Keratinocyte (primary cell): ENCODE measurements at regions not wholly inside any gene's neighbourhood (a gene's known extent, or its start where the extent isn't known, plus 50 kb on each side); places are given as distances from the start of the nearest gene placed in this dataset.
A peak's percentile ranks its signal among the peaks of the same experiment; 100 is the strongest.
"Not testable (repeated sequence)": the region's sequence is repeated elsewhere in the genome, so short reads cannot be mapped to it uniquely, and the experiment has no call there.

Source experiments
- DNase-seq: peaks from one replicate; pipeline ENCODE4 v3.0.0-alpha.2; 2011; ENCODE audit warnings: low read depth, missing footprints, low spot score
- FAIRE-seq: peaks from 2 replicates; lab custom pipeline; 2011; peaks lifted over from hg19 to GRCh38; lab: Jason Lieb, UNC
- H2AFZ ChIP-seq: 2 replicates; pipeline ENCODE4 v1.6.0; 2012; ENCODE audit warnings: low read length, control low read depth, inconsistent platforms; ENCODE audit not compliant: control insufficient read depth
- H3K27ac ChIP-seq: 2 replicates; pipeline ENCODE4 v1.5.1; 2011; ENCODE audit warnings: low read length; ENCODE audit not compliant: control insufficient read depth, insufficient read depth
- H3K27me3 ChIP-seq: 3 replicates; pipeline ENCODE4 v1.6.0; 2011; ENCODE audit warnings: low read length; ENCODE audit not compliant: control insufficient read depth, insufficient read depth; ENCODE audit errors: extremely low read depth
- H3K36me3 ChIP-seq, 2 experiments: 2 replicates in 1 of 2; 3 replicates in 1 of 2; pipeline ENCODE4 v1.5.1; 2011; ENCODE audit warnings: low read length in 2 of 2, mild to moderate bottlenecking in 1 of 2; ENCODE audit not compliant: control insufficient read depth in 2 of 2, insufficient read depth in 2 of 2; ENCODE audit errors: extremely low read depth in 1 of 2
- H3K4me1 ChIP-seq: 3 replicates; pipeline ENCODE4 v1.5.1; 2011; ENCODE audit warnings: low read length; ENCODE audit not compliant: control insufficient read depth, insufficient read depth; ENCODE audit errors: extremely low read depth
- H3K4me2 ChIP-seq: 3 replicates; pipeline ENCODE4 v1.6.0; 2011; ENCODE audit warnings: low read depth, low read length; ENCODE audit not compliant: control insufficient read depth, insufficient read depth; ENCODE audit errors: extremely low read depth
- H3K4me3 ChIP-seq, 3 experiments: fragments of 200-600 bp in 1 of 3; sonication (generic) in 1 of 3; 2 replicates in 2 of 3; 3 replicates in 1 of 3; pipeline ENCODE4 v1.5.1; 2011 to 2016; ENCODE audit warnings: low read length in 3 of 3, mild to moderate bottlenecking in 3 of 3, control low read depth in 2 of 3, inconsistent platforms in 1 of 3, low read depth in 1 of 3, mixed read lengths in 1 of 3, mixed run types in 1 of 3, moderate library complexity in 1 of 3; ENCODE audit not compliant: control insufficient read depth in 2 of 3, insufficient read depth in 2 of 3; ENCODE audit errors: extremely low read depth in 1 of 3
- H3K79me2 ChIP-seq: 2 replicates; pipeline ENCODE4 v1.6.0; 2012; ENCODE audit warnings: low read length; ENCODE audit not compliant: control insufficient read depth, insufficient read depth
- H3K9ac ChIP-seq: 3 replicates; pipeline ENCODE4 v1.6.0; 2011; ENCODE audit warnings: low read length; ENCODE audit not compliant: control insufficient read depth, insufficient read depth; ENCODE audit errors: extremely low read depth
- H3K9me1 ChIP-seq: 3 replicates; pipeline ENCODE4 v1.6.0; 2011; ENCODE audit warnings: low read length; ENCODE audit not compliant: control insufficient read depth, insufficient read depth; ENCODE audit errors: extremely low read depth
- H3K9me3 ChIP-seq: 2 replicates; pipeline ENCODE4 v1.5.1; 2012; ENCODE audit warnings: low read depth, low read length; ENCODE audit not compliant: control insufficient read depth
- H4K20me1 ChIP-seq: 3 replicates; pipeline ENCODE4 v1.6.0; 2011; ENCODE audit warnings: low read length; ENCODE audit not compliant: control insufficient read depth, insufficient read depth; ENCODE audit errors: extremely low read depth
- CTCF ChIP-seq, 3 experiments: IDR thresholded peaks in 1 of 3; conservative IDR thresholded peaks in 1 of 3; optimal IDR thresholded peaks in 1 of 3; 2 replicates in 2 of 3; 3 replicates in 1 of 3; pipeline versions ENCODE3 to v1.5.1; 2011; ENCODE audit warnings: low read length in 3 of 3, mild to moderate bottlenecking in 3 of 3, moderate library complexity in 2 of 3, control low read depth in 1 of 3, inconsistent platforms in 1 of 3; ENCODE audit not compliant: insufficient read depth in 2 of 3; ENCODE audit errors: extremely low read depth in 1 of 3
- EZH2 ChIP-seq: IDR thresholded peaks from one replicate; pipeline ENCODE4 v1.6.1; 2012; ENCODE audit warnings: inconsistent platforms, mild to moderate bottlenecking, low read length, moderate library complexity
- dilution Hi-C: fragments of 300-500 bp; cut with MboI; formaldehyde crosslinking; loops from one replicate; pipeline ENCODE4 v1.7.0; 2020; ENCODE audit warnings: low sequenced_read_pairs; ENCODE audit not compliant: extremely low pct_ligation_motif_present

- Histone ChIP-seq H3K9ac (no peak overlapping the region), H3K27me3 (no peaks in the 10 kb centered on the region), H3K9me1 (no peaks in the 10 kb centered on the region), H2AFZ (no peak overlapping the region), H3K79me2 (no peaks in the 10 kb centered on the region), H3K4me3 (no peak overlapping the region), H3K9me3 (no peaks in the 10 kb centered on the region), H3K27ac (peak overlapping the region; percentile 76), H3K4me1 (peaks cover 7% of the 10 kb centered on the region), H4K20me1 (no peaks in the 10 kb centered on the region), H3K36me3 (no peaks in the 10 kb centered on the region), H3K4me2 (no peak overlapping the region)
- dilution Hi-C loops: no loop called here
- no peak for TF ChIP-seq CTCF (optimal IDR thresholded peaks at IDR 0.05 in 1 of 3, IDR thresholded peaks at IDR 0.05 in 1 of 3, conservative IDR thresholded peaks at IDR 0.05 in 1 of 3; ENCODE audit: extremely low read depth in 1 of 3, insufficient read depth in 2 of 3, low read length in 3 of 3)
- no peak for TF ChIP-seq EZH2
- FAIRE-seq: peak; percentile 91
- peak; percentile 42 for DNase-seq
These were observed 880.9 kb downstream of the PRIM2 start for GRCh38 chr6:58198301-58198700.

DNA sequence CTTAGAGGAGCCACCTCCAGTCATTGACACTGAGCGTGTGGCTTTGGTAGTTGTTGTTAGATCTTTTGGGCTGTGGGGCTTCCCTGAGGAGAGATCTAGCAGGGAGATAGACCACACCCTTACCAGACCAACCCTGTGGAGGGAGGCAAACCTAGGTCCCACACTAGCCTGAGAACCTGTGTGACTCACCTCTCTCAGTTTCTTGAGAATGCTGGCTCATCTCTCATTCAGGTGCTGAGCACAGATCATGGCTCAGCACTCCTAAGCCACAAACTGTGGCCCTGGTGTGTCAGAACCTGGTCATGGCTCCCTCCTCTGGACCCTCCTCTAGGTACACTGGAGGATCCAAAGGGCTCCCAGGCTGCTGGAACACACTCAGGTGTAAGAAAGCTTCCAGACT, 919.7 kb downstream of the PRIM2 start:
- H3K27me3 ChIP-seq, H4K20me1 ChIP-seq, H3K9me3 ChIP-seq, H3K27ac ChIP-seq, H3K4me3 ChIP-seq, H3K9ac ChIP-seq, H2AFZ ChIP-seq, H3K4me2 ChIP-seq, dilution Hi-C loops, H3K79me2 ChIP-seq, H3K4me1 ChIP-seq, H3K36me3 ChIP-seq, H3K9me1 ChIP-seq: not testable (repeated sequence)
- FAIRE-seq (peak; percentile 29), DNase-seq (peak; percentile 32)

GRCh38 chr6:58238421-58238820, 921.0 kb downstream of the PRIM2 start:
- H3K27me3 ChIP-seq, H3K9me1 ChIP-seq, dilution Hi-C loops, H3K4me1 ChIP-seq, H3K79me2 ChIP-seq, H4K20me1 ChIP-seq, H3K36me3 ChIP-seq, DNase-seq, H3K27ac ChIP-seq, H2AFZ ChIP-seq, H3K9me3 ChIP-seq, H3K9ac ChIP-seq, H3K4me2 ChIP-seq, H3K4me3 ChIP-seq, FAIRE-seq: not testable (repeated sequence)

DNA sequence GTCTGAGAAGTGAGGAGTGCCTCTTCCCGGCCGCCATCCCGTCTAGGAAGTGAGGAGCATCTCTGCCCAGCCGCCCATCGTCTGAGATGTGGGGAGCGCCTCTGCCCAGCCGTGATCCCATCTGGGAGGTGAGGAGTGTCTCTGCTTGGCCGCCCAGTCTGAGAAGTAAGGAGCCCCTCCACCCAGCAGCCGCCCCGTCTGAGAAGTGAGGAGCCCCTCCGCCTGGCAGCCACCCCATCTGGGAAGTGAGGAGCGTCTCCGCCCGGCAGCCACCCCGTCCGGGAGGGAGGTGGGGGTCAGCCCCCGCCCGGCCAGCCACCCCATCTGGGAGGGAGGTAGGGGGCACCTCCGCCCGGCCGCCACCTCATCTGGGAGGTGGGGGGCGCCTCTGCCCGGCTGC, 940.2 kb downstream of the PRIM2 start:
- H3K36me3 ChIP-seq, H3K9me1 ChIP-seq, DNase-seq, FAIRE-seq, H3K4me2 ChIP-seq, H3K4me3 ChIP-seq, H2AFZ ChIP-seq, H3K9ac ChIP-seq, H3K27me3 ChIP-seq, dilution Hi-C loops, H3K27ac ChIP-seq, H3K4me1 ChIP-seq, H3K79me2 ChIP-seq, H4K20me1 ChIP-seq, H3K9me3 ChIP-seq: not testable (repeated sequence)
